ENCODE measurements at regions not wholly inside any gene's neighbourhood (a gene's known extent, or its start where the extent isn't known, plus 50 kb on each side); places are given as distances from the start of the nearest gene placed in this dataset.

DNA sequence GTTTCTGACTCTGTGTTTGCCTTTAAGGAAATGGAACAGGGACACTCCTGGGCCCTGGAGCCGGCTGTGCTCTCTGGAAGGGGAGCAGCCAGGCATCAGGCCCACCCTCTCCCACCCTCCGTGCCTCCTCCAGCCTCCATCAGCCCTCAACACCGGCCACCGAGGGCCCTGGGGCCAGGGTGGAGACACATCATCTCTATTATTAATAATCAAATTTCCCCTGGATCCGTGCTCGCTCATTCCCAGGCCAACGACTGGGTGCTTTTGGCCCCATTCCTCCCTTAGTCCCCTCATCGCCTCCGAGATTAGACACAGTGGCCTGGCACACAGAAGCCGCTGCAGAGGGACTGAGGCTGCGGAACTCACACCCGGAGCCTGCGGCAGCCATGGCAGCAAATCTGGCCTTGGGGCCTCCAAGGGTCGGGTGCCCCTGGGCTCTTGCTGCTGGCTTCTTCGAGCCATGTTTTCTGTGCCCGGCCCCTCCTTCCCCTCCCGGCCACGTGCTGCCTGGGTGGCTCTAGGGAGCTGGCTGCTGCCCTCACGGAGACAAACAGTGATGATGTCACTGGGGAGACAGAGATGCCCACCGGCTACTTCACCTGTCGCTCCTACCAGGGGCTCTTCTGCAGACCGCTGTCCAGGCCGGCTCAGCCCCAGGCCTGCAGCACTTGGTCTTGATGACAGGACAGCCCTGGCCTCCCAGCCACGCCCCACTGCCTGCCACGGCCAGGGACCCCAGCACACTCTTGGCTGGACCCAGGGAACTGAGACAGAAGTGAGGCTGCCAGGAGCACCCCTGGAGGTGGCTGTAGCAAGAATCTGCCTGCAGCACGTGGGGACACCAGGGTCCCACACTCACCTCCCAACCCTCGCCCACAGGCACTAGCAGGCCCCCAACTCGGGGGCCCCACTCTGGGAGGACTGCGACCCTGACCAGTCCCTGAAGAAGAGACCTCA, 76.6 kb upstream of the PPP1R26 start:
- DNase-seq (ENCODE audit: low read depth in 2 of 2) = no peak
- Histone ChIP-seq H3K36me3 (ENCODE audit: control insufficient read depth, insufficient read depth, low read length) (no peaks in the 10 kb centered on the region), H3K27ac (ENCODE audit: insufficient read depth, low read length) (no peak overlapping the region), H3K27me3 (ENCODE audit: control insufficient read depth, insufficient read depth, low read length) (no peaks in the 10 kb centered on the region), H4K20me1 (ENCODE audit: control insufficient read depth, extremely low read depth, insufficient read depth, low read length) (no peaks in the 10 kb centered on the region), H3K4me3 (replicated peaks in 1 of 4; ENCODE audit: control extremely low read depth in 1 of 4, insufficient read depth in 1 of 4, low read depth in 3 of 4, low read length in 4 of 4) (no peak overlapping the region), H3K4me2 (ENCODE audit: extremely low read depth, insufficient read depth, low read length) (no peak overlapping the region), H3K9ac (ENCODE audit: insufficient read depth, low read length) (no peak overlapping the region), H3K79me2 (ENCODE audit: control insufficient read depth, insufficient read depth, low read length) (no peaks in the 10 kb centered on the region), H3K9me3 (ENCODE audit: control insufficient read depth, insufficient read depth, low read depth, low read length) (no peaks in the 10 kb centered on the region), H3K4me1 (ENCODE audit: control insufficient read depth, extremely low read depth, insufficient read depth, low read length) (no peaks in the 10 kb centered on the region), H2AFZ (ENCODE audit: low read length) (no peak overlapping the region)
- no peak for TF ChIP-seq EZH2 (IDR thresholded peaks at IDR 0.05; ENCODE audit: low read length, missing control alignments)
- TF ChIP-seq, protein P1, sequence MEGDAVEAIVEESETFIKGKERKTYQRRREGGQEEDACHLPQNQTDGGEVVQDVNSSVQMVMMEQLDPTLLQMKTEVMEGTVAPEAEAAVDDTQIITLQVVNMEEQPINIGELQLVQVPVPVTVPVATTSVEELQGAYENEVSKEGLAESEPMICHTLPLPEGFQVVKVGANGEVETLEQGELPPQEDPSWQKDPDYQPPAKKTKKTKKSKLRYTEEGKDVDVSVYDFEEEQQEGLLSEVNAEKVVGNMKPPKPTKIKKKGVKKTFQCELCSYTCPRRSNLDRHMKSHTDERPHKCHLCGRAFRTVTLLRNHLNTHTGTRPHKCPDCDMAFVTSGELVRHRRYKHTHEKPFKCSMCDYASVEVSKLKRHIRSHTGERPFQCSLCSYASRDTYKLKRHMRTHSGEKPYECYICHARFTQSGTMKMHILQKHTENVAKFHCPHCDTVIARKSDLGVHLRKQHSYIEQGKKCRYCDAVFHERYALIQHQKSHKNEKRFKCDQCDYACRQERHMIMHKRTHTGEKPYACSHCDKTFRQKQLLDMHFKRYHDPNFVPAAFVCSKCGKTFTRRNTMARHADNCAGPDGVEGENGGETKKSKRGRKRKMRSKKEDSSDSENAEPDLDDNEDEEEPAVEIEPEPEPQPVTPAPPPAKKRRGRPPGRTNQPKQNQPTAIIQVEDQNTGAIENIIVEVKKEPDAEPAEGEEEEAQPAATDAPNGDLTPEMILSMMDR (conservative IDR thresholded peaks at IDR 0.05 in 1 of 2, IDR thresholded peaks at IDR 0.05 in 1 of 2; ENCODE audit: low read depth in 1 of 2, low read length in 2 of 2) = no peak

DNA sequence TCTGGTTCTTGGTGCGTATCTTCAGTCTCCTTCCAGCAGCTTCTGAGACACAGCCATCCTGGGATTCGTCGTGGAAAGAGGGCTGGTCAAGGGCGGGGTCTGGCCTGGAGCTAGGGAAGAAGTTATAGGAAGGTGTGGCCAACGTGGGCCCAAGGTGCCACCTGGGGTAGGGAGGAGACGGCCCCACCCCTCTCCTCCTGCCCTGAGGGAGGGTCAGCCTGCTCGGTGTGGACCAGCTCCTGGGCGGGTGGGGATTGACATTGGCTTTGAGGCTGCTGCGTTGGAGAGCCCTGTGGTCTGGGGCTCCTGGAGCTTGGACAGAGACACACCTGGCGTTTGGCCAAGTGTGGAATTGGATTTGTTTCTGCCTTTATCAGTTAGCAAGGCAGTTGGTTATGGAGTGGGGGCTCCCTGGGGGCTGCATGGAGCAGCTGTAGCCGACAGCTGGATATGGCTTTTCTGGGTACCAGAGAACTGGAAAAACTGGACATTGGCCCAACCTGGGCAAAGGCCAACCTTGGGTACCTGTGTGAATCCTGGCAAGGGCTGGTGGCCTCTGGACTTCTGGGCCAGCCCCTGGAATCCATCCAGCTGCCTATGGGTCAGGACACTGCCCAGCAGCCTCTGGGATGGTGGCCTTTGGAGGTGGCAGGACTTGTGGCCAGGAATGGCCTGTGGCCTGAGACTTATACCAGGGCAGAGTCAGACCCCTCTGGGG, 75.7 kb upstream of the PPP1R26 start:
- H3K79me2 ChIP-seq (ENCODE audit: control insufficient read depth, insufficient read depth, low read length) = no peaks in the 10 kb centered on the region
- no peak for DNase-seq (ENCODE audit: low read depth in 2 of 2)

More for the DNA sequence above, 75.7 kb upstream of the PPP1R26 start:
- Histone ChIP-seq H3K9ac (ENCODE audit: insufficient read depth, low read length) (no peak overlapping the region), H3K9me3 (ENCODE audit: control insufficient read depth, insufficient read depth, low read depth, low read length) (no peaks in the 10 kb centered on the region), H2AFZ (ENCODE audit: low read length) (no peak overlapping the region), H3K4me2 (ENCODE audit: extremely low read depth, insufficient read depth, low read length) (no peak overlapping the region), H3K27ac (ENCODE audit: insufficient read depth, low read length) (no peak overlapping the region), H3K36me3 (ENCODE audit: control insufficient read depth, insufficient read depth, low read length) (no peaks in the 10 kb centered on the region), H3K4me1 (ENCODE audit: control insufficient read depth, extremely low read depth, insufficient read depth, low read length) (no peaks in the 10 kb centered on the region), H4K20me1 (ENCODE audit: control insufficient read depth, extremely low read depth, insufficient read depth, low read length) (no peaks in the 10 kb centered on the region), H3K4me3 (replicated peaks in 1 of 4; ENCODE audit: control extremely low read depth in 1 of 4, insufficient read depth in 1 of 4, low read depth in 3 of 4, low read length in 4 of 4) (no peak overlapping the region), H3K27me3 (ENCODE audit: control insufficient read depth, insufficient read depth, low read length) (no peaks in the 10 kb centered on the region)
- no peak for TF ChIP-seq EZH2 (IDR thresholded peaks at IDR 0.05; ENCODE audit: low read length, missing control alignments)
- TF ChIP-seq, protein P1 (conservative IDR thresholded peaks at IDR 0.05 in 1 of 2, IDR thresholded peaks at IDR 0.05 in 1 of 2; ENCODE audit: low read depth in 1 of 2, low read length in 2 of 2) = no peak
